ENCODE measurements at regions not wholly inside any gene's neighbourhood (a gene's known extent, or its start where the extent isn't known, plus 50 kb on each side); places are given as distances from the start of the nearest gene placed in this dataset.

- H3K27ac Mint-ChIP-seq, result no peak overlapping the region
Measured at GRCh38 chr14:49220492-49220891, 365.7 kb downstream of the RPS29 start.

GRCh38 chr14:49218436-49219092 is 367.6 kb downstream of the RPS29 start:
- H3K36me3 Mint-ChIP-seq, result no peaks in the 10 kb centered on the region
- H3K4me3 Mint-ChIP-seq, result no peak overlapping the region
- H3K4me1 Mint-ChIP-seq, result no peaks in the 10 kb centered on the region
- no peaks in the 10 kb centered on the region for H3K27me3 Mint-ChIP-seq
- ATAC-seq (ENCODE audit: low read depth) (no peak), DNase-seq (no peak)
- no peak overlapping the region for H3K27ac Mint-ChIP-seq
- POLR2A ChIA-PET, result no interaction called here
- H3K9me3 Mint-ChIP-seq, result no peaks in the 10 kb centered on the region

More at GRCh38 chr14:49220492-49220891, 365.7 kb downstream of the RPS29 start:
- Mint-ChIP-seq H3K4me1 (no peaks in the 10 kb centered on the region), H3K9me3 (no peaks in the 10 kb centered on the region), H3K4me3 (no peak overlapping the region), H3K36me3 (no peaks in the 10 kb centered on the region), H3K27me3 (peaks cover 2% of the 10 kb centered on the region)
- POLR2A ChIA-PET, result no interaction called here
- DNase-seq, result no peak
- no peak for ATAC-seq (ENCODE audit: low read depth)

GRCh38 chr14:49212721-49213120 is 373.5 kb downstream of the RPS29 start:
- POLR2A ChIA-PET, result no interaction called here
- no peak for DNase-seq
- Mint-ChIP-seq H3K4me3 (no peak overlapping the region), H3K4me1 (no peaks in the 10 kb centered on the region), H3K27me3 (peaks cover 4% of the 10 kb centered on the region), H3K36me3 (no peaks in the 10 kb centered on the region), H3K9me3 (no peaks in the 10 kb centered on the region), H3K27ac (no peak overlapping the region)
- no peak for ATAC-seq (ENCODE audit: low read depth)

GRCh38 chr14:49209416-49209815 is 376.8 kb downstream of the RPS29 start:
- no peak for DNase-seq
- no peak overlapping the region for H3K4me3 Mint-ChIP-seq
- H3K27me3 Mint-ChIP-seq, result peaks cover 4% of the 10 kb centered on the region
- POLR2A ChIA-PET, result no interaction called here
- H3K36me3 Mint-ChIP-seq, result no peaks in the 10 kb centered on the region
- no peak for ATAC-seq (ENCODE audit: low read depth)
- H3K27ac Mint-ChIP-seq, result no peak overlapping the region
- no peaks in the 10 kb centered on the region for H3K9me3 Mint-ChIP-seq
- H3K4me1 Mint-ChIP-seq, result no peaks in the 10 kb centered on the region

- ATAC-seq (ENCODE audit: low read depth) (no peak), DNase-seq (no peak)
- Mint-ChIP-seq H3K4me1 (no peaks in the 10 kb centered on the region), H3K9me3 (no peaks in the 10 kb centered on the region), H3K4me3 (no peak overlapping the region), H3K36me3 (no peaks in the 10 kb centered on the region), H3K27me3 (peaks cover 10% of the 10 kb centered on the region), H3K27ac (no peak overlapping the region)
- POLR2A ChIA-PET, result no interaction called here
Measured at GRCh38 chr14:49206828-49207227, 379.4 kb downstream of the RPS29 start.

GRCh38 chr14:49203676-49204075 is 382.5 kb downstream of the RPS29 start:
- H3K27ac Mint-ChIP-seq, result no peak overlapping the region
- DNase-seq, result no peak
- no peak for ATAC-seq (ENCODE audit: low read depth)
- H3K4me3 Mint-ChIP-seq, result no peak overlapping the region
- H3K36me3 Mint-ChIP-seq, result no peaks in the 10 kb centered on the region
- H3K27me3 Mint-ChIP-seq, result peaks cover 10% of the 10 kb centered on the region
- no peaks in the 10 kb centered on the region for H3K4me1 Mint-ChIP-seq
- POLR2A ChIA-PET, result no interaction called here
- no peaks in the 10 kb centered on the region for H3K9me3 Mint-ChIP-seq

GRCh38 chr14:49199159-49199558 is 387.0 kb downstream of the RPS29 start:
- no peak overlapping the region for H3K4me3 Mint-ChIP-seq
- no peaks in the 10 kb centered on the region for H3K4me1 Mint-ChIP-seq
- DNase-seq (no peak), ATAC-seq (ENCODE audit: low read depth) (no peak)
- H3K36me3 Mint-ChIP-seq, result no peaks in the 10 kb centered on the region
- no peak overlapping the region for H3K27ac Mint-ChIP-seq
- POLR2A ChIA-PET, result no interaction called here
- peaks cover 6% of the 10 kb centered on the region for H3K27me3 Mint-ChIP-seq
- H3K9me3 Mint-ChIP-seq, result no peaks in the 10 kb centered on the region

- POLR2A ChIA-PET, result no interaction called here
- Mint-ChIP-seq H3K27me3 (no peaks in the 10 kb centered on the region), H3K4me1 (no peaks in the 10 kb centered on the region), H3K27ac (no peak overlapping the region), H3K9me3 (no peaks in the 10 kb centered on the region), H3K4me3 (no peak overlapping the region), H3K36me3 (no peaks in the 10 kb centered on the region)
- ATAC-seq (ENCODE audit: low read depth) (no peak), DNase-seq (no peak)
Measured at GRCh38 chr14:49196327-49196726, 389.9 kb downstream of the RPS29 start.

GRCh38 chr14:49194067-49194466 is 392.1 kb downstream of the RPS29 start:
- POLR2A ChIA-PET, result no interaction called here
- Mint-ChIP-seq H3K27me3 (no peaks in the 10 kb centered on the region), H3K4me1 (no peaks in the 10 kb centered on the region), H3K4me3 (no peak overlapping the region), H3K27ac (no peak overlapping the region), H3K36me3 (no peaks in the 10 kb centered on the region), H3K9me3 (no peaks in the 10 kb centered on the region)
- DNase-seq (no peak), ATAC-seq (ENCODE audit: low read depth) (no peak)

- Mint-ChIP-seq H3K36me3 (no peaks in the 10 kb centered on the region), H3K9me3 (no peaks in the 10 kb centered on the region), H3K4me1 (no peaks in the 10 kb centered on the region), H3K4me3 (no peak overlapping the region), H3K27me3 (no peaks in the 10 kb centered on the region), H3K27ac (no peak overlapping the region)
- DNase-seq, result no peak
- POLR2A ChIA-PET, result no interaction called here
- ATAC-seq (ENCODE audit: low read depth), result no peak
Measured at GRCh38 chr14:49193332-49194065, 392.7 kb downstream of the RPS29 start.

- no peak for DNase-seq
- H3K36me3 Mint-ChIP-seq, result no peaks in the 10 kb centered on the region
- H3K27me3 Mint-ChIP-seq, result no peaks in the 10 kb centered on the region
- H3K4me1 Mint-ChIP-seq, result no peaks in the 10 kb centered on the region
- no peak overlapping the region for H3K27ac Mint-ChIP-seq
- no peak for ATAC-seq (ENCODE audit: low read depth)
- POLR2A ChIA-PET, result no interaction called here
- no peaks in the 10 kb centered on the region for H3K9me3 Mint-ChIP-seq
- no peak overlapping the region for H3K4me3 Mint-ChIP-seq
Measured at GRCh38 chr14:49191380-49191779, 394.8 kb downstream of the RPS29 start.

- POLR2A ChIA-PET, result no interaction called here
- Mint-ChIP-seq H3K9me3 (no peaks in the 10 kb centered on the region), H3K4me1 (no peaks in the 10 kb centered on the region), H3K27ac (no peak overlapping the region), H3K36me3 (no peaks in the 10 kb centered on the region), H3K27me3 (no peaks in the 10 kb centered on the region), H3K4me3 (no peak overlapping the region)
- ATAC-seq (ENCODE audit: low read depth) (no peak), DNase-seq (no peak)
Measured at GRCh38 chr14:49189375-49189774, 396.8 kb downstream of the RPS29 start.

GRCh38 chr14:49187799-49188198 is 398.4 kb downstream of the RPS29 start:
- Mint-ChIP-seq H3K4me3 (no peak overlapping the region), H3K9me3 (peaks cover 1% of the 10 kb centered on the region), H3K36me3 (no peaks in the 10 kb centered on the region), H3K27ac (no peak overlapping the region), H3K27me3 (no peaks in the 10 kb centered on the region), H3K4me1 (no peaks in the 10 kb centered on the region)
- ATAC-seq (ENCODE audit: low read depth) (no peak), DNase-seq (no peak)
- POLR2A ChIA-PET, result no interaction called here

GRCh38 chr14:49173765-49174373 is 412.3 kb downstream of the RPS29 start:
- ATAC-seq (ENCODE audit: low read depth) (peak; percentile 58), DNase-seq (no peak)

More at GRCh38 chr14:49173765-49174373, 412.3 kb downstream of the RPS29 start:
- no peaks in the 10 kb centered on the region for H3K4me1 Mint-ChIP-seq
- POLR2A ChIA-PET, result no interaction called here
- H3K27ac Mint-ChIP-seq, result no peak overlapping the region
- no peaks in the 10 kb centered on the region for H3K36me3 Mint-ChIP-seq
- no peak overlapping the region for H3K4me3 Mint-ChIP-seq
- no peaks in the 10 kb centered on the region for H3K9me3 Mint-ChIP-seq
- peaks cover 3% of the 10 kb centered on the region for H3K27me3 Mint-ChIP-seq

All from activated naive CD8-positive, alpha-beta T cell treated with anti-CD3 and anti-CD28 coated beads, Interleukin-2, amount 10 ng/mL, durations not matched to agents 7 days and 5 days (primary cell).